ENCODE measurements at regions not wholly inside any gene's neighbourhood (a gene's known extent, or its start where the extent isn't known, plus 50 kb on each side); places are given as distances from the start of the nearest gene placed in this dataset.

DNA sequence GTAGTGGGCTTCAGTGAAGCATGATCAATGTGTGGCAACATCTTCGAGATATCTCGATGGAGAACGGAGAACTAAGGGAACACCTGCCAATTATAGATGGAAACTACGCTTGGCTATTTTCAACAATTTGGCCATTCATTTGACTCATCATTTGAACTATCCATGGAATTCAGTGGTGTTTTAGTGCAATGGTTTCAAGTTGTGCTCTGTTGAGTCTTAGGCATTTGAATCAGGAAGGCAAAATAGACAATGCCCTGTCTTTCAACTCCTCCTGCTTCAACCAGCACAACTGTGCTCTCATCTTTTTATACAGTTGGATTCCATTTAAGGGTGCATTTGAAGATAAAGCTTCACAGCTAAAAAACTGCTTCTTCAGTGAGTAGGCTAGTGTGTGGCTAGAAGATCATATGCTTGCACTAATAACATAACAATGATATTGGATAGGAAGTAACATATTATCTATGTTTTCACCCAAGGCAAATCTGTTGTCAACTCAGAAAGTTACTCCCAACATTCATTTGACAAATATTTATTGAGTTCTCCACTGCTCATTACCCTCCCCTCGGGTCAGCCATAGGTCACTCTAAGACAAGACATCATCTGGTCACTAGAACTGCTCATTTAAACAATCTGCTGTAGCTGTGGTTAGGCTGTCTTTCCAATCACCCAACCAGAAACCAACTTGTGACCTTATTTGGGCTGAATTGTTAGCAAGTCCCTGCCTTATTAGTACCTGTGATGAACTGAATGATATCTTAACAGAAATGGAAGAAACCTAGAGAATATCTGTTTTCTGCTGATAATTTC, 314.1 kb upstream of the SP4 start:
- H2AFZ ChIP-seq (ENCODE audit: low read depth, low read length): no peak overlapping the region
- no peak overlapping the region for H3K27ac ChIP-seq (ENCODE audit: insufficient read depth, low read depth, low read length)
- TF ChIP-seq, protein P1, sequence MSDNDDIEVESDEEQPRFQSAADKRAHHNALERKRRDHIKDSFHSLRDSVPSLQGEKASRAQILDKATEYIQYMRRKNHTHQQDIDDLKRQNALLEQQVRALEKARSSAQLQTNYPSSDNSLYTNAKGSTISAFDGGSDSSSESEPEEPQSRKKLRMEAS (IDR thresholded peaks at IDR 0.05; ENCODE audit: insufficient read depth, insufficient read length): no peak
- TF ChIP-seq POLR2A (IDR thresholded peaks at IDR 0.05; ENCODE audit: low read depth, low read length): no peak
- TF ChIP-seq GATA2 (IDR thresholded peaks at IDR 0.05; ENCODE audit: insufficient read depth, insufficient read length, low read depth, low read length): no peak
- no peak for TF ChIP-seq FOS (IDR thresholded peaks at IDR 0.05; ENCODE audit: borderline replicate concordance, insufficient read depth, low read length)
- TF ChIP-seq MYC (IDR thresholded peaks at IDR 0.05; ENCODE audit: low read depth, low read length): no peak
- no peak for TF ChIP-seq POLR2AphosphoS5 (IDR thresholded peaks at IDR 0.05; ENCODE audit: insufficient read depth, low read depth, low read length)
- POLR2A ChIA-PET: no interaction called here
- no peaks in the 10 kb centered on the region for H3K27me3 ChIP-seq (ENCODE audit: control insufficient read depth in 2 of 2, insufficient read depth in 2 of 2, low read length in 2 of 2)
- H3K79me2 ChIP-seq (ENCODE audit: control insufficient read depth, insufficient read depth, low read length): no peaks in the 10 kb centered on the region
- no peaks in the 10 kb centered on the region for H4K20me1 ChIP-seq (replicated peaks; ENCODE audit: control insufficient read depth, extremely low read depth, insufficient read depth, low read length)
- intact Hi-C loops (cut with micrococcal nuclease): no loop called here
- BruUV-seq (replicated peaks): no TSS peak
- no peaks in the 10 kb centered on the region for H3K9me1 ChIP-seq (replicated peaks; ENCODE audit: control insufficient read depth, extremely low read depth, insufficient read depth, low read length)
- H3K9me3 ChIP-seq (replicated peaks; ENCODE audit: control insufficient read depth, insufficient read depth, low read length): no peaks in the 10 kb centered on the region
- DNase-seq (ENCODE audit: low read depth, low spot score): no peak
- H3K4me2 ChIP-seq (ENCODE audit: insufficient read depth, low read length): no peak overlapping the region
- CTCF ChIA-PET: interaction anchor here (1.0 kb wide), 1 partner anchor 16 kb away, joined by 4 read pairs; no protein-coding TSS in a partner anchor
- no peak for FAIRE-seq
- dilution Hi-C loops (cut with MboI; ENCODE audit: extremely low pct_ligation_motif_present, low sequenced_read_pairs): no loop called here
- no peak overlapping the region for H3K9ac ChIP-seq (replicated peaks; ENCODE audit: extremely low read depth, insufficient read depth, low read length)
- H3K4me1 ChIP-seq (ENCODE audit: control insufficient read depth, extremely low read depth, insufficient read depth, low read length): no peaks in the 10 kb centered on the region
- H3K4me3 ChIP-seq (replicated peaks in 1 of 3; ENCODE audit: insufficient read depth in 1 of 3, low read depth in 1 of 3, low read length in 3 of 3): no peak overlapping the region
- H3K36me3 ChIP-seq (ENCODE audit: control insufficient read depth in 2 of 2, extremely low read depth in 1 of 2, insufficient read depth in 2 of 2, low read length in 2 of 2): no peaks in the 10 kb centered on the region

DNA sequence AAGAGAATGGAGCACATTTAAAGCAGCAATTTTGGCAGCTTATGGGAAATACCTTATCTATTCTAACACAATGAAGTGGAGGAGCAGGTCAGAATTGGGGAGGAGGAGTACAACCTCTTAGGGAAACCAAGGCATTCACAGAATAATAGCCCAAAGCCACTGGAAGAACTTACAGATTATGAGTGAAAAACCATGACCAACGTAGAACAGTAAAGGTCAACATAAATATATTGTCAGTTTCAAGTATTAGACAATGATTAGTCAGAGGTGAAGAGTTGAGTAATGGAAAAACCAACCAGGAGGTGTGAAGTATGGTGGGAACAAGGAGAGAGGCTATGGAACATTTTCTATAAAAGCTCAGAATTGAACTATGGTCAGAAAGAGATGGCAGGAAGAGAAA, 304.3 kb upstream of the SP4 start:
- CTCF ChIA-PET: interaction anchor here (1.0 kb wide), 1 partner anchor 9 kb away, joined by 4 read pairs; no protein-coding TSS in a partner anchor
- no peaks in the 10 kb centered on the region for H3K9me3 ChIP-seq (replicated peaks; ENCODE audit: control insufficient read depth, insufficient read depth, low read length)
- no peak overlapping the region for H3K27ac ChIP-seq (ENCODE audit: insufficient read depth, low read depth, low read length)
- H3K4me1 ChIP-seq (ENCODE audit: control insufficient read depth, extremely low read depth, insufficient read depth, low read length): no peaks in the 10 kb centered on the region
- FAIRE-seq (no peak), DNase-seq (ENCODE audit: low read depth, low spot score) (no peak)
- no peaks in the 10 kb centered on the region for H3K36me3 ChIP-seq (ENCODE audit: control insufficient read depth in 2 of 2, extremely low read depth in 1 of 2, insufficient read depth in 2 of 2, low read length in 2 of 2)
- H4K20me1 ChIP-seq (replicated peaks; ENCODE audit: control insufficient read depth, extremely low read depth, insufficient read depth, low read length): no peaks in the 10 kb centered on the region
- POLR2A ChIA-PET: no interaction called here
- intact Hi-C loops (cut with micrococcal nuclease): no loop called here
- H3K4me3 ChIP-seq (replicated peaks in 1 of 3; ENCODE audit: insufficient read depth in 1 of 3, low read depth in 1 of 3, low read length in 3 of 3): no peak overlapping the region
- H3K9me1 ChIP-seq (replicated peaks; ENCODE audit: control insufficient read depth, extremely low read depth, insufficient read depth, low read length): no peaks in the 10 kb centered on the region
- no peaks in the 10 kb centered on the region for H3K79me2 ChIP-seq (ENCODE audit: control insufficient read depth, insufficient read depth, low read length)
- no peak overlapping the region for H3K9ac ChIP-seq (replicated peaks; ENCODE audit: extremely low read depth, insufficient read depth, low read length)
- dilution Hi-C loops (cut with MboI; ENCODE audit: extremely low pct_ligation_motif_present, low sequenced_read_pairs): no loop called here
- H2AFZ ChIP-seq (ENCODE audit: low read depth, low read length): no peak overlapping the region
- TF ChIP-seq FOS (IDR thresholded peaks at IDR 0.05; ENCODE audit: borderline replicate concordance, insufficient read depth, low read length): no peak
- TF ChIP-seq, protein P2, sequence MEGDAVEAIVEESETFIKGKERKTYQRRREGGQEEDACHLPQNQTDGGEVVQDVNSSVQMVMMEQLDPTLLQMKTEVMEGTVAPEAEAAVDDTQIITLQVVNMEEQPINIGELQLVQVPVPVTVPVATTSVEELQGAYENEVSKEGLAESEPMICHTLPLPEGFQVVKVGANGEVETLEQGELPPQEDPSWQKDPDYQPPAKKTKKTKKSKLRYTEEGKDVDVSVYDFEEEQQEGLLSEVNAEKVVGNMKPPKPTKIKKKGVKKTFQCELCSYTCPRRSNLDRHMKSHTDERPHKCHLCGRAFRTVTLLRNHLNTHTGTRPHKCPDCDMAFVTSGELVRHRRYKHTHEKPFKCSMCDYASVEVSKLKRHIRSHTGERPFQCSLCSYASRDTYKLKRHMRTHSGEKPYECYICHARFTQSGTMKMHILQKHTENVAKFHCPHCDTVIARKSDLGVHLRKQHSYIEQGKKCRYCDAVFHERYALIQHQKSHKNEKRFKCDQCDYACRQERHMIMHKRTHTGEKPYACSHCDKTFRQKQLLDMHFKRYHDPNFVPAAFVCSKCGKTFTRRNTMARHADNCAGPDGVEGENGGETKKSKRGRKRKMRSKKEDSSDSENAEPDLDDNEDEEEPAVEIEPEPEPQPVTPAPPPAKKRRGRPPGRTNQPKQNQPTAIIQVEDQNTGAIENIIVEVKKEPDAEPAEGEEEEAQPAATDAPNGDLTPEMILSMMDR (IDR thresholded peaks at IDR 0.05; ENCODE audit: extremely low read depth in 1 of 2, insufficient read depth in 1 of 2, low read depth in 1 of 2, low read length in 2 of 2): no peak
- no peak for TF ChIP-seq POLR2A (IDR thresholded peaks at IDR 0.05; ENCODE audit: low read depth, low read length)
- TF ChIP-seq POLR2AphosphoS5 (IDR thresholded peaks at IDR 0.05; ENCODE audit: insufficient read depth, low read depth, low read length): no peak
- TF ChIP-seq, protein P1 (IDR thresholded peaks at IDR 0.05; ENCODE audit: insufficient read depth, insufficient read length): no peak
- TF ChIP-seq EZH2 (IDR thresholded peaks at IDR 0.05; ENCODE audit: borderline replicate concordance, low read depth, low read length, severe bottlenecking): no peak
- TF ChIP-seq MYC (IDR thresholded peaks at IDR 0.05; ENCODE audit: low read depth, low read length): no peak
- no peak for TF ChIP-seq JUN (IDR thresholded peaks at IDR 0.05; ENCODE audit: borderline replicate concordance, insufficient read depth, insufficient read length, low read depth)
- TF ChIP-seq GATA2 (IDR thresholded peaks at IDR 0.05; ENCODE audit: insufficient read depth, insufficient read length, low read depth, low read length): no peak
- no TSS peak for BruUV-seq (replicated peaks)
- H3K27me3 ChIP-seq (ENCODE audit: control insufficient read depth in 2 of 2, insufficient read depth in 2 of 2, low read length in 2 of 2): peaks cover 0 to 2% of the 10 kb centered on the region in 2 experiments
- no peak overlapping the region for H3K4me2 ChIP-seq (ENCODE audit: insufficient read depth, low read length)

Data from endothelial cell of umbilical vein (primary cell).